Stimulated activated CD4-positive, alpha-beta T cell treated with anti-CD3 and anti-CD28 coated beads, Interleukin-2, amount 100 ng/mL, for 4 hours (primary cell): ENCODE measurements at regions not wholly inside any gene's neighbourhood (a gene's known extent, or its start where the extent isn't known, plus 50 kb on each side); places are given as distances from the start of the nearest gene placed in this dataset.

ENCODE experiments used
- DNase-seq: peaks from one replicate; pipeline ENCODE4 v3.0.0-alpha.2; 2020; ENCODE audit warnings: low read depth

DNA sequence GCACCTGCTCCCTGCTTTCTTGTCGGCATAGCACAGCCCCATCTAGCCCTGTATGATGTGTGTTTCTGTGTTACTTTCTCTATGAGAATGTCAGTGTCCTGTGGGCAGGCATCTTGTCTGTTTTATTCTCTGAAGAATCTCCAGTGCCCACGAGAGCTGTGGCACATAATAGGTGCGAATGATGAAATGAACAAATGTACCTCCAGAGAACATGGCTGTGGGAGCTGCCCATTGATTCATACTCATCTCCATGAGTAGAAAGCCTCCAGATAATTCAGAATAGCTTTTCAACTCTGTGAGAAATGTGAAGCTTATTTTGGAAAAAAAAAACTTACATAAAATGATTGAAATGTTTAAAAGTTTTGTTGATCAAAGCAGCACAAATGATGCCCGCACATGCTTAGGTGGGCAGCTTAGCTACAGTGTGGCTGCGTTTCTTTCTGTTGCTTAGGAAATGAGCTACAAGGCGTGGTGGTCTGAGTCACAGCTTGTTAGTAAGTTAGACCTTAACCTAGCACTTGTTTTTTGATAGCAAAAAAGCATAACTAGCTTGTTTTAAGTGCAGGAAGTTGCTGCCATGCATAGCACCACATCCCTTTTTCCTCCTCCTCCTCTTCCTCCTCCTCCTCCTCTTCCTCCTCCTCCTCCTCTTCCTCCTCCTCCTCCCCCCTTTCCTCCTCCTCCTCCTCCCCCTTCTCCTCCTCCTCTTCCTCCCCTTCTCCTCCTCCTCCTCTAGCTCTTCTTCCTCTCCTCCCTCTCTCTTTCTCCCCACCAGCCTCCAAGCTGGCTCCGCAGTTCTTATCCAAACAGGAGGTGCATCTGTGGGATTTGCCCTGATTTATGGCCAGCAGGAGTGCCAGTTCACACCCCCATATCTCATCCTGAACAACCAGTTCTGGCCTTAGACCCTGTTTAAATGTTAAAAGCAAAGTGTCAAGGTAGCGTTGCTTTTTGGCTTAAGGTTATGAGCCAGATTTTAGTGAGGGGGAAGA is 221.5 kb downstream of the IRF8 start:
- DNase-seq: no peak

DNA sequence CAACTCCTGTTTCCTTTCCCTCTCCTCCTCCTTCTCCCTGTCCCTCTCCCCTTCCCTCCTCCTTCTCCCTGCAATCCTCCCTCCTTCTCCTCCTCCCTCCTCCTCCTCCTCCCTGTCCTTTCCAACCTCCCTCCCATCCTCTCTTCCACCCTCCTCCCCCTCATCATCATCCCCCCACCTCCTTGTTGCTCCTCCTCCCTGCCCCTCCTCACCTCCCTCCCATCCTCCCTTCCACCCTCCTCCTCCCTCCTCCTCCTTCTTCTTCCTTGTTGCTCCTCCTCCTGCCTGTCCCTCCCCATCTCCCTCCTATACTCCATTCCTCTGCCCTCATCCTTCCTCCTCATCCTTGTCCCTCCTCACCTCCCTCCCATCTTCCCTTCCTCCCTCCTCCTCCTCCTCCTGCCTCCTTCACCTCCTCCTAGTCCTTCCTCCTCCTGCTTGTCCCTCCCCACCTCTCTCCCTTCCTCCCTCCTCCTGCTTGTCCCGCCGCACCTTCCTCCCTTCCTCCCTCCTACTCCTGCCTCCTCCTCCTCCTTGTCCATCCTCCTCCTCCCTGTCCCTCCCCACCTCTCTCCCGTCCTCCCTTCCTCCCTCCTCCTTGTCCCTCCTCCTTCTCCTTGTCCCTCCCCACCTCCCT is 222.5 kb downstream of the IRF8 start:
- no peak for DNase-seq

DNA sequence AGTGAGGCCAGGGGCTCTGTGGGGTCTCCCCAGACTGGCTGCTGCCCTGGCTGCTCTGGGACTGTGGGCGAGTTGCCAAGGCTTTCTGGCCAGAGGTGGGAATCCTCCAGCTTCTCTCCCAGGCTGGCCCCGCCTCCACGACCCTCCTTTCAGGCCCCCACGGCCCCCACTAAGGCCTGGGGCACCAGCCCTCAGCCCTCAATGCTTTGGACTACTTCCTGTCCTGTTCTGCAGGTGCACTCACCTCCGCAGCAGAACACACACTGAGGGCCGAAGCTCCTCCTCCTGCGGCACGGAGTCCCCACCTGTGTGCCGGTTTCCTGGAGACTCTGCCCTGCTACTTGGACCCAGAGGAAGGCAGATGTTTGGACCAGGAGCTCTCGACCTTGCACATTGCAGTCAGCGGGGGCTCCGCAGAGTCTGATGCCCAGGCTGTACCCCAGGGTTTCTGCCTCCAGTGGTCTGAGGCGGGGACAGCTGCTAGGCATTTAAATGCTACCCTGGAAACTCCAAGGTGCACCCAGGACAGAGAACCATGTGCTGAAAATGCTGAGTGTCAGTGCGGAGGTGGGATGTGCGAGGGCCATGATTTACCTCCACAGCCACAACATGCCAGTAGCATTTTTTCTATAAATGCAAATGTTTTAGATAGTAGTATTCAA is 223.8 kb downstream of the IRF8 start:
- DNase-seq: no peak

DNA sequence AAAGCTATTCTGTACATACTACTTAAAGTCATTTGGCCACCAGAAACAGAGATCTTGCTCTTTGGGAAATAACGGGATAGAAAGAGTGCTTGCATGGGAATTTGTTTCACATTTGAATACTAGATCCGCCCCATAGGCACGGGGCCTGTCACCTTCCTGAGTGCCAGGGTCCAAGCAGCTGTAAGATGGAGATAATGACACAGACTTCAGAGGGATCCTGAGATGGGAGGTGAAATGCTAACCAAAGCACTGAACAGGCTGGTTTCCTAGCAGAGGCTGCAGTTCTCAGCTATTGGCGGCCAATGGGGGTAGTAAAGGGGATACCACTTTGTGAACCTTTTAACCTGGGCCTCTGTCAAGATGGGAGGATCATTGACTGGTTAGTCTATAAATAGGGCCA is 225.4 kb downstream of the IRF8 start:
- DNase-seq: no peak

DNA sequence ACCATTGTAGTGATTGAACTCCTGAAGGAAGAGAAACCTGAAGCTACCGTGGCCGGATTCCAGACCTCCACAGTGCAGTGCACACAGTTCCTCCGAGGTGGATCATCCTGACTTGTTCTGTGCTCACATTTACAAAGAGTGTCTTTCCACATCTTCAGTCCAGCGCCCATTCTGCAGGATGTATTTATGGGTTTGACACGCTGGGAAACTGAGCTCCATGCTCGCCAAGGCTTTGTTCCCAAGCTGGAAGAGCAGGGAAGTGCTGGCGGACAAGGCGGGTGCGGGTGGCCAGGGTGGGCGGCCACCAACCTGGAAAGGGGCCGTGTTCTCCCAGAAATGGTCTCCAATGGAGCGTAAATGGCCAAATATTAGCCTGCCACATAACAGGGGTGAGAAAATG is 227.9 kb downstream of the IRF8 start:
- no peak for DNase-seq

DNA sequence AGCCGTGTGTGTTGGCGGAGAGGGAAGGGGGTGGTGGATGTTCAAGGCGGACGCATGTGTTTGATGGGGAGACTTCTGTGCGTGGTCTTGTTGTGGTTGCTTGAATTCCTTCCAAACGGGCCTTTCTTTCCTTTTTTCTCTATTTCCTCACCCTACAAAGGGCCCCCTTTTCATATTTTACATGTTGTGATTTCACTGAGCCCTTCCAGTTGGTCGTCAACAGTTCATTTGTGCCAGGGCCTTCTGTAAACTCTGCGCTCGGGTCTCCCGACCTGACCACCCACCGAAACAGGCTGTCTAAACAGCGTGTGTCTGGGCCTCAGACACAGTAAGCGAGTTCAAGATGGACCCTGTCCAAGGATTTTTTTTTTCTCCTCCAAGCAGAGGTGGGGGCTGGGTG is 228.4 kb downstream of the IRF8 start:
- DNase-seq: no peak

DNA sequence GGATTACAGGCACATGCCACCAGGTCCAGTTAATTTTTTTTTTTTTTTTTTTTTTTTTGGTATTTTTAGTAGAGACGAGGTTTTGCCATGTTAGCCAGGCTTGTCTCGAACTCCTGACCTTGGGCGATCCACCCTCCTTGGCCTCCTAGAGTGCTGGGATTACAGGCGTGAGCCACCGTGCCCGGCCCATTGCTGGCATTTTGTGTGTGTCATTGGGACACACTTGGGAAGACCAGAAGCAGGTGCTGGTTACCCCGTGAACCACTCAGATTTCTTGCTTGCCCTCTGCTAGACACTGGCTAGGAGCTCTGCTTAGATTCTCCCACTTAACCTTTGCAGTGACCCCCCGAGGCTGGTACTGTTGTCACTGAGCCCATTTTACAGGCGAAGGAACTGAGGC is 229.3 kb downstream of the IRF8 start:
- no peak for DNase-seq

DNA sequence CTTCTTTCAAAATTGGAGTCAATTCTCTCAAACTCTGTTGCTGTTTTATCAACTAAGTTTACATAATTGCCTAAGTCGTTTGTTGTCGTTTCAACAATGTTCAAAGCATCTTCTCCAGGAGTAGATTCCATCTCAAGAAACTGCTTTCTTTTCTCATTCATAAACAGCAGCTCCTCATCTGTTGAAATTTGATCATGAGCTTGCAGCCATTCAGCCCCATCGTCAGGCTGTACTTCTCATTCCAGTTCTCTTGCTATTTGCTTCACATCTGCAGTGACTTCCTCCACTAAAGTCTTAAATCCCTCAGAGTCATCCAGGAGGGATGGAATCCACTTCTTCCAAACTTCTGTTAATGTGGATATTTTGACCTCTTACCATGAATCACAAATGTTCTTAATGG is 230.6 kb downstream of the IRF8 start:
- DNase-seq: no peak

DNA sequence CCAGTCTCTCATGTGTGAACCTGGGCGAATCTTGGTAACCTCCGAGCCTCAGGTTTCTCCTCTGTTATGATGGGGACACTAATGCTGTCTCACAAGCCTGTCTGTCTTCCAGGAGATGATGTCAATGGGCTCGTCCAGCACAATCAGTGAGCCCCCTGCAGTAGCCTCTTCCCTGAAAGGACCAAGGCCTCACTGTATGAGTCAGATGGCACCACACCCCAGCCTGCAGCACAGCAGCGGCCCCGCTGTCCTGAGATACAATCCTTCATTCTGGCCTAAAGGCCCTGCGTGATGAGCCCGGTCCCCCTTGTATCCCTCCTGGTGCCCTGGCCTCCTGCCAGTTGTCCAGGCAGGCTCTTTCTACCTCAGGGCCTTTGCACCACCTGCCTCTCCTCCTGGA is 234.4 kb downstream of the IRF8 start:
- no peak for DNase-seq

DNA sequence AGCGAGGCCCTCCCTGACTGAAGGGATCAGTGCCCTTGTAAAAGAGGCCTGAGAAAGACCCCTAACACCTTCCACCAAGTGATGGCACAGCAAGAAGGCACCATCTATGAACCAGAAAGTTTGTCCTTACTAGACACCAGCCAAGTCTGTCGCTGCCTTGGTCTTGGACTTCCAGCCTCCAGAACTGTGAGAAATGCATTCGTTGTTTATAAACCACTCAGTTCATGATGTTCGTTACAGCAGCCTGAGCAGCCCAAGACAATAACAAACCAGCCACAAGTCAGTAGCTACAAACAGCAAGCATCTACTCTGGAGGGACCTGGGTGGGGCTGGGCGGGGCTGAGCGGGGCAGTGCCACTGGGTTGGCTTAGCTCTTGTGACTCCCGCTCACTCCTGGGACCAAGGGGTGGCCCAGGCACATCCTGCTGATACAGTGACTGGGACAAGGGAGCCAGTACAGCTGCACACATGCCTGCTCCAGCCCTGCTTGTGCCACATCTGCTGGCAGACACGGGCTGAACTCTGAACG is 234.9 kb downstream of the IRF8 start:
- no peak for DNase-seq

DNA sequence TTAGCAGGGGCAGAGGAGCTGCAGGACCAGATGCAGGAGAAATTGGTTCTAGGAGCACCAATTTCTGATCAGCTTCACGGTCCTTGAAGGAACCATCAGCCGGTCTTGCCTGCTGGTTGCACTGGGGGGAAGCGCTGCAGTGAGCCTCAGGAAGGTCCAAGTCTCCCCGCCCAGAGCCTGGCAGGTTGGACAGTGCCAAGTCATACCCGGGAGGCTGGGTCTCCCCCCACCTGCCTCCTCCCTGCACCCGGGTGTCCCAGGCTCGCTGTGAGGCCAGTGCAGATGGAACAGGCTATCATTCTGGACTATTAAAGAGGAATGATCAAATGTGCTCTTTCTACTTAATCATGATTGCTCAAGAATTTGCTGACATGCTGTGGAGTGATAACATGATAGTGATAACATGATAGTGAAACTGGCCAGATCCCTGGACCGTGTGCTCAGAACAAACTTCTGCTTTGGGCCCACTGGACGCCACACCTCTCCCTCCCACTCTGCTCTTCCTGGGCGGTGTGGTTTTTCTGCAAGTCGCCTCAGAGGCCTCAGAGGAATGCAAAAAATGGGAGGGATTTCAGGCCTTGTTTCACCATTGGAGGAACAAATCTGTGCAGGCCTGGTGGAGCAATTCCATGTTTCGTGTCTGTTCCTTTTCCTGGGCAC is 236.0 kb downstream of the IRF8 start:
- no peak for DNase-seq

DNA sequence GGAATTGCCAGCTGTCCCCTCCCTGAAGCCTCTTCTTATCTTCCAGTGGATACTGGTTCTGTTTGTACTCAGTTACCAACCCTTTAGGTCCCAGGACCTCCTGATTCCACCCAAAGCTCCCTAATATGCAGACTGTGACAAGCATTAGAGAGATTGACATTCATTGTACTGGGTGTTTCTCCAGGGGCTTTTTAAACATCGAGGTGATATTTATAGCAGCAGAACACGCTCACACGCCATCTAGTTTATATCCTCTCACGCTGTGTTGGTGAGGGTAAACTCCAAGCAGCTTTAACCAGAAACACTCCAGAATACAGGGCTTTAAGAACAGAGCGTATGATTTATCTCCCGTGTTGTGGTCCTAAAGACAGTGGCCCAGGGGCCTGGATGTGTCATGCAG is 238.4 kb downstream of the IRF8 start:
- no peak for DNase-seq

DNA sequence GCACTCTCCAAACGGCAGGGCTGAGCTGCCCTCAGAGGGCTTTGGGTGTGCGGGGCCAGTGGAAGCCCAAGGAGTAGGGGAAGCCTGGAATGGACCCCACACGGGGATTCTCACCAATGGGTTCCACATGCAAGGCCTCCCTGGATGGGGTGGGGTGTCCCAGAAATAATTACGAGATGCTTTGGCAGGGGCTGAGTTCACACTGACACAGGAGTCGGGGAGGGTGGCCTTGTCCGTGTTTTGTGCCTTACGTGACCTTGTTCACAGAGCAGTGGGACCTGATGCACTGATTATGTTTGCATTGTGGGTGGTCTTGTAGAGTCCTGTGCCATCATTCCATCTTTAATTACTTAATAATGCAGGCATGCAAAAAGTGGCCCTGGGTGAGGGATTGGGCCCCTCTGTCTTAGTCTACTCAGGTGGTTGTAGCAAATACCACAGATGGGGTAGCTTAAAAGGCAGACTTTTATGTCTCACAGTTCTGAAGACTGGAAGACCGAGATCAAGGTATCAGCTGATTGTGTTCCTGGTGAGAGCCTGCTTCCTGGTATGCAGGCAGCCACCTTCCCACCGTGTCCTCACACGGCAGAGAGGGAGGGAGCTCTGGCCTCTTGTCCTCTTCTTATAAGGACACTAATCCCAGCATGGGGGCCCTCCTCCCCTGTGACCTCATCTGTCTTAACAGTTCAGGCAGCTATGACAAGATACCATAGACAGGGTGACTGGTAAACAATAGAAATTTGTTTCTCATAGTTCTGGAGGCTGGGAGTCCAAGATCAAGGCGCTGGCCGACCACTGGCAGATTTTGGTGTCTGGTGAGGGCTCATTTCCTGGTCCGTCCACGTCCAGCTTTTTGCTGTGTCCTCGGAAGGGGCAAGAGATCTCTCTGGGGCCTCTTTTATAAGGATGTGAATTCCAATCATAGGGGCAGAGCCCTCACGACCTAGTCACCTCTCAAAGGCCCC is 239.4 kb downstream of the IRF8 start:
- DNase-seq: no peak

DNA sequence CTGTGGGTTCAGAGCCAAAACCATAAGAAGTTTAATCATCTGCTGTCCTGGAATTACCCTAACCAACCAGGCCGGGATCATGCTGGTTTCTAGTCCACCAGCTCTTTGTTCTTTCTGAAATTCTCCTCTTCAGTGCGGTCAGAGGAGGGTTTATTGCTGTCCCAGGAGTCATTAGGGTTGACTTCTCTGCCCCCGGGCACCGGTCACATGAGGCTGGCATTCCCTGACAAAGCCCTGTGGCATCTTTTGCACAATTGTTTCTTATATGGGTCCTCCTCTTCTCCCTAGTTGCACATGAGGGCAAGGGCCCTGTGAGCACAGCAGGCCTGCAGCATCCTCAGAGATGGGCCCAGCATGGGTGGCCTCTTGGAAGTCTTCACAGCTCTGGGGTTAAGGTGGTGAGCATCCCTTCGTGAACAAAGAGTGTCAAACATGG is 243.9 kb downstream of the IRF8 start:
- no peak for DNase-seq

DNA sequence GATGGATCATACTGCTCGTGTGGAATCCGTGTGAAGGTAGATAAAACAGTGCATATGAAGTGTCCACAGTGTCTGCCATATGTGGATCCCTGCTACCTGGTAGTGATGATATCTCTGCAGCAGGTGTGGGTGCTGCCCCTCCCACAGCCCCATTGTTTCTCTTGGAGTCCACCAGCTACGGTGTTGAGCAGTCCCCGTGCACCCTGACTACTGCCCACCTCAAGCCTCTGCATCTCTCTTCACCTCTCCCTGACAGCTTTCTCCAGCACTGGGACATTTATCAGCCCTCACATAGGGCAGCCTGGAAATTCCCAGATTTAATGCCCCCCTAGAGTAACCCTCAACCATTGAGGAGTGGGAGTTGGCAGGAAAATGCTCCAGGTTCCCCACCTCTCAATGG is 244.7 kb downstream of the IRF8 start:
- no peak for DNase-seq

DNA sequence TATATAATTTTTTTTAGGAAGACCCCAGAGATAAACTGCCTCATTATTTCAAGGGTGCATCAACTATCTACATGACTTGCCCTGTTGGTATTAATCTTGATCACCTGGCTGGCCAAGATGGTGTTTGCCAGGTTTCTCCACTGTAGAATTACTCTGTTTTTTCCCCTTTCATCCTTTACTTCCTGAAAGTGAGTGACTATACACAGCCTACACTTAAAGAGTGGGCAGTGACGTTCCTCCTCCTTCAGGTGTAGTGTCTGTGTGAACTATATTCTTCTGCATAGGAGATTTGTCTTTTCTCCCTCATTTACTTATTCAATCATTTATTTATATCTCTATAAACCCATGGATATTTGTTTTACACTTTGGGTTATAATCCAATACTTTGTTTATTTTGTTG is 246.7 kb downstream of the IRF8 start:
- no peak for DNase-seq

DNA sequence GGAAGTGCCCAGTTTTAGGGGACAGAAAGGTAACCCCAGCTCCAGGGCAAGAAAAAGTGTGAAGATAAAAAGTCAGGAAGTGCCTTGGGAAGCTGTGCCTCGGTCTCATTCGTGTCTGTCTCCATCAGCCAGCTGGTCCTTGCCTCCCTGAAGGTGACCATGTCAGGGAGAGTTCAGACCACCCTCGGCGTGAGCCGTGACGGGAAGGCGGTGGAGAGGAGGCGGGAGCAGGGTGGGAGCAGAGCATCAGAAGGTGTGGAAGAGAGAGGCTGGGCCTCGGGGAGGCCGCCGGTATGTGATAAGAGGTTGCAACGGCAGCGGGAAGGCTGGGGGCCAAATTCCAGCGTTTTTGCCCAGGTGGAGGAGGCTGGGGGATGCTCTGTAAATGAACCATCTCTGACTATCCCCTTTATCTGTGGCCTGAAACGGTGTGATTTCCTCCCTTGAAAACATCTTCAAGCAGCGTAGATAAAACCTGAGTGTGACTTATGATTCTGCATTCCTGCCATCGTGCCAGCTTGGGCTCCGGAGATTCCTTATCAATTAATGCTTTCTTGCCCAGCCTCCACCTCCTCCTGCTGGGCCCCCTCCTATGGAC is 251.8 kb downstream of the IRF8 start:
- no peak for DNase-seq

DNA sequence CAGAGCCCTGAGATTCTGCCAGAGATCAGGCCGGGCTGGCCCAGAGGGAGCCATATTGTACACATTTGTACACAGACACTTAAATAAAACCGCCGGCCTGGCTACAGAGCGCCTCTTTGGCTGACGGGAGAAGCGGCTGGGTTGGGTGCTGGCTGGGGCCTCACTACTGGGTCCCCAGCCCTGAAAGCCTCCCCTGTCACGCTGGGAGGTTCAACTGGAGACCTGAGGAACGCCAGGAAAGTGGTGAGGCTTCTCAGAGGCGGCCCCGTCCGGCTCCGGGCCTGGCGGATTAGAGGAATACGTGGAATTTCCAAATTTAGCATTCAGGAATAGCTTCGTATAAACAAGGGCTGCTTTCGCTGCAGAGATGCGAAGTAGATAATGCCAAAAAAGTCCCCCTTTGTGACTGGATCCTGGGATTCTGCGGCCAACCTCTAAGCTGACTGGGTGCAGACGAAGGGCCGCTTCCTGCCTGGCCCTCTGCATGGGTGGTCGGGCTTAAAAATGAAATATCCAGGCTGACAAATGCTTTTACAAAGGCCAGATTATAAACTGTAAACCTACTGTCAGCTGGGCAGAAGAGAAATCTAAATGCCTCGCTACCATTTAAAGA is 252.4 kb downstream of the IRF8 start:
- DNase-seq: no peak

DNA sequence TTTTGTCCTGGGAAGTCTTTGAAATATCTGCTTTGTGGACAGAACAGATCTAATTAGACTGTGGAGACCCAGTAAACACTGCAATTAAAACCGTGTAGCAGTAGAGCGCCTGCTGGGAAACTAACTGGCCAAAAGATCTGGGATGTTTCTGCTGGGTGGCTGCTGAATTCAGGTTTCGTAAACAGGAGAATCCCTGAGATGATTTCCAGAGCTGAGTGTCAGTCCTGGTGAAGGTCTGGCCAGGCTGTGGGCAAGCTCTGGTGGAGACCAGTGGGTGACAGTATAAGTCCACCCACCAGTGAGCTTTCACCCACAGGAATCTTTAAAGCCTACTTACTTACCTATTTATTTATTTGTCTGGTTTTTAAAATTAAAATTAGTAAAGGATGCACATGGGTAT is 257.2 kb downstream of the IRF8 start:
- DNase-seq: no peak

DNA sequence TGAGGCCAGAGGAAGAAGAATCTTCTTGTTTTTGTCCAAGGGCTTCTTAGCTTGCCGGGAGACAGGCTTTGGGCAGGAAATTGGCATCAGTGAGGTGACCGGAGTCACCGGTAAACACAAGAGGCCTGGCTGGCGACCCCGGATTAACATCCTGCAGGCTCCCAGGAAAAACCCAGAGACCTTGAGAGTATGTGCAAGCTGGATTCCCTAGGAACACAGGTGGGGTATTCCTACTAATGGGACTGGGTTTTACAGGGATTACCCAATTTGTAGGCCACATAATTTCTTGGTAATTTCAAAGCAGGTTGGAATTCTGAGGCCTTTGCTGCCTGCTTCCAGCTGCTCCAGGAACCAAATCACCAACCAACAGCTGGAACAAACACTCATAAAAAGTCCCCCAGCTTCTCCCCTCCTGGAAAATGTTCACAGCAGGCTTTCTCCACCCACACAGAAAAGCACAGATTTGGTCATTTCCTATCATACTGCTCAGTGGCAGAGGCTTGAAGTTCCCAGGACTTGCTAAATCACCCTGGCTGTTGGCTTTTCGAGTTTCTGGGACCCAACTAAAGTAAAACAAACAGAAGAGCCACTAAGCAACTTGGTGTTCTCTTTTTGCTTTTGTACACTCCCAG is 258.8 kb downstream of the IRF8 start:
- DNase-seq: no peak
